ENCODE measurements at regions not wholly inside any gene's neighbourhood (a gene's known extent, or its start where the extent isn't known, plus 50 kb on each side); places are given as distances from the start of the nearest gene placed in this dataset.

GRCh38 chr15:69893863-69894262 is 203.9 kb downstream of the TLE3 start:
- DNase-seq (ENCODE audit: low spot score), result peak; percentile 50

DNA sequence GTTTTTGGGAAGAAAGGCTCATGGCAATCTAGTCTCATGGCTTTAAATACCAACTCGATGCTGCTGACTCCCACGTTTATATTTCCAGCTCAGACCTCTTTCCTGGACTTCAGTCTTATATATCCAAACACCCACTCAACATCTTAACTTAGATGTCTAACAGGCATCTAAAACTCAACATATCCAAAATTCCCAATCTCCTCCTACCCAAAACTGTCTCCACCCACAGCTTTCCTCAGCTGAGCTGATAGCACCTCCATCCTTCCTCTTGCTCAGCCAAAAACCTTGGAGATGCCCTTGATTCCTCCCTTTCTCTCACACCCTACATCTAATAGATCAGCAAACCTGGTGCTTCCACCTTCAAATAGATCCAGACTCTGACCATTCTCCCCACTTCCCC is 202.5 kb downstream of the TLE3 start:
- DNase-seq (ENCODE audit: low spot score), result no peak

DNA sequence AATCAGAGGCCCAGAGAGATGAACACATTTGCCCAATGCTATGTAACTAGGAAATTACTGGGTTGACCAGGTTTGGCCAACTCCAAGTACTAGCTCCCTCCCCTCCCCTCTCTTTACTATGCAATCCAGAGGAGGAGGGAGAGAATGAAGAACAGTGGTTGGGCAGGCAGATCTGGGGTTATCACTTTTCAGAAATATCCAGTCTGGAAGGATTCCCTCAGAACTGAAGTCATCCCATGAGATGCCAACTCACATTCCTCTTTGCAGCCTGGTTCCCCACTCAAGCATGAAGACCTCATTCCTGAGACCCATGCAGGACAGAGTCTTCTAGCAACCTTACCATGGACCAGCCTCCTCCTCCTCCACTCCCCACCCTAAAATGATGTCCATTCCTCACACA is 201.1 kb downstream of the TLE3 start:
- no peak for DNase-seq (ENCODE audit: low spot score)

GRCh38 chr15:69897061-69897460 is 200.7 kb downstream of the TLE3 start:
- no peak for DNase-seq (ENCODE audit: low spot score)

- no peak for DNase-seq (ENCODE audit: low spot score)
Observed at GRCh38 chr15:69897471-69898237, 200.1 kb downstream of the TLE3 start.

DNA sequence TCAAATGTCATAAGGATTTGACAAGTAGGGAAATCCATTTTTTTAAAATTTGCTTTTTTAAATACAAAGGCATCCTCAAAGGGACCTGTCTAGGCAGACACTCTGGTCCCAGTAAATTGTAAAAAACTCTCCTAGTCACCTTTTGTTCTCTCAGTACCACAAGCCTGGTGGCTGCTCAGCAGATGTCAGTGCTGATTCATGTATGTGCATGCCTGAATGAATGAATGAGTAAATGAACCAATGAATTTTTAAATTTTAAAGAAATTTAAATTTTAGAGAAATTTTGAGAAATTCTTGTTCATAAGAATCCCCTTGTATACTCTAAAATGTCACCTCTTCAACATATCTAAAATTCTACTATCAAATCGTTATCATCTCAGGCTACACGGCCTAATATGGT is 199.5 kb downstream of the TLE3 start:
- DNase-seq (ENCODE audit: low spot score), result no peak

- no peak for DNase-seq (ENCODE audit: low spot score)
Observed at GRCh38 chr15:69902414-69903062, 195.2 kb downstream of the TLE3 start.

- no peak for DNase-seq (ENCODE audit: low spot score)
Observed at GRCh38 chr15:69903470-69904469, 193.9 kb downstream of the TLE3 start.

- DNase-seq (ENCODE audit: low spot score), result no peak
Observed at GRCh38 chr15:69906256-69907185, 191.2 kb downstream of the TLE3 start.

GRCh38 chr15:69908060-69908459 is 189.7 kb downstream of the TLE3 start:
- no peak for DNase-seq (ENCODE audit: low spot score)

DNA sequence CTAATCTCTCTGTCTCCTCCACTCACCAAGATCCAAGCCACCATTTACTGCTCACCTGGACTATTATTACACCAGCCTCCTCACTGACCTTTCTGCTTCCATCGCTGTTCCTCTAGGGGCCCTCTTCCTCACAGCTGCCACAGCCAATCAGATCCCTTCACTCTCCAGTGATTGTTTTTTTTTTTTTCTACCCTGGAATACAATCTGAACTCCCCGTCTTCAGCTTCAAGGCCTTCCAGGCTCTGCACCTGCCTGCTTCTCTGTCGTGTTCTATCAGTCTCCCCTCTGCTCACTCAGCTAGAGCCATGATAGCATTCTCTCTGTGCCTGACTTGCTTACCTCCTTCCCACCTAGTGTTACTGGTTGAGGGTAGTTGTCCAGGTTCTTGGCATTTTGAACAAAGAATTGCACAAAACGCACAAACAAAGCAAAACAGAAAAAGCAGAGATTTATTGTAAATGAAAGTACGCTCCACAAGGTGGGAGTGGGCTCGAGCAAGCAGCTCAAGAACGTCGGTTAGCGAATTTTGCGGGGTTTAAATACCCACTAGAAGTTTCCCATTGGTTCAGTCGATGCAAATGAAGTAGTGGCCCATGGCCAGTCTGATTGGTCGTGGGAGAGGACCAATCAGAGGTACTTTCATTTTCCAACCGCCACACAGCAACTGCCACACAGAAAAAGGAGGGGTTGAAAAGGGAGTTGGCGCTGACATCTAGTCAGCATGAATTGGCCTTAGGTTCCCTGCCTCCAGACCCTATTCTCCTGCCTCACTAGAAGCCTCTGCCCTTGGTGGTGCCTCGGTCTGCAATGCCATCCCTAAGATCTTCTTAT is 188.9 kb downstream of the TLE3 start:
- DNase-seq (ENCODE audit: low spot score), result no peak

DNA sequence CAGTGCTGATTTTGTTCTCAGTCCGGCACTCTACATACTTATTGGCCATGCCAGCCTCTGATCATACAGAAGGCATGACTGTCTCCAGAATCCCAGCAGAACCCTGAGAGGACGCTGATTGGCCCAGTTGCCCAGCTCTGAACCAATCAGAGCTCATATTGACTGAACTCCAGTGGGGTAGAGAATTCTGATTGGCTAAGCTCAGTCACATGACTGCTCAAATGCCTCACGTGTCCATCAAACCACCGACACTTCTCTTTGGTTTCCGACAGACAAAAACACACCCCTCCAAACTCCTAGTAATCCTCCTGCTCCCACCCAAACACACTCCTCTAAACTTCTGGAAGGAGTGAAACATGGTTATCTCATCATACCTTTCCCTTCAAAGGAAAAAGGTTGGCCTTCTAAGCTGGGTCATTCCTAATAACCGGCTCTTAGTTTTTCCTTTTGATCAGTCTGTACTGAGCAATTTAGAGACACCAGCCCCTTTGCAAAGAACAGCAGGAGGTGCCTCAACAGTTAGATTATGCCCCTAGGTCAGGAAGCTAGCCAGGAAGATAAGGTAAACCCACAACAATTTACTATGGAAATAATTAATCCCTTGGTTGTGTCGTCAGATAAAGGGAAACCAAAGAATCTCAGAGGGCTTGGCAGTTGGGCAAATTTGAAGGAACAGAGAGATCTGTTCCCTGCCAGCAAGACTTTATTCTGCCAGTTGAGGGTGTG is 187.8 kb downstream of the TLE3 start:
- no peak for DNase-seq (ENCODE audit: low spot score)

- no peak for DNase-seq (ENCODE audit: low spot score)
Observed at GRCh38 chr15:69910514-69910913, 187.2 kb downstream of the TLE3 start.

GRCh38 chr15:69912116-69912515 is 185.6 kb downstream of the TLE3 start:
- DNase-seq (ENCODE audit: low spot score), result no peak

DNA sequence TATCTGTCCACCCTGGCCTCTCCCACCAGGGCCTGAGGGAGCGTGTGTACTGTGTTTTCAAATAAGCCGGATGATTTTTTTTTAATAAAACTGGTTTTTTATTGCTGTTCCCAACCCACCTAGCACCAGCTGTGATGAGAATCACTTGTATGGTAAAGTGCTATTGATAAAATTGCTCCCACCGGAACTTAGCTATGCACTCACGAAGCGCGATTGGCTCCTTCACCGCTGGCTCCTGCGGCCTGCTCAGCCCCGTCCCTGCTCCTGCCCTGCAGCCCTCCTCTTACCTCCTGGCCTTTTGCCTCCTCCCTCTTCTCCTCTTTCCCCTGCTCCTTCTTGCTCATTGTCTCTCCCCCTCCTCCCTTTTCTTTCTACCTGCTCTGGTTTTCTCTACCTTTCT is 183.7 kb downstream of the TLE3 start:
- DNase-seq (ENCODE audit: low spot score), result no peak

GRCh38 chr15:69914960-69915359 is 182.8 kb downstream of the TLE3 start:
- no peak for DNase-seq (ENCODE audit: low spot score)

DNA sequence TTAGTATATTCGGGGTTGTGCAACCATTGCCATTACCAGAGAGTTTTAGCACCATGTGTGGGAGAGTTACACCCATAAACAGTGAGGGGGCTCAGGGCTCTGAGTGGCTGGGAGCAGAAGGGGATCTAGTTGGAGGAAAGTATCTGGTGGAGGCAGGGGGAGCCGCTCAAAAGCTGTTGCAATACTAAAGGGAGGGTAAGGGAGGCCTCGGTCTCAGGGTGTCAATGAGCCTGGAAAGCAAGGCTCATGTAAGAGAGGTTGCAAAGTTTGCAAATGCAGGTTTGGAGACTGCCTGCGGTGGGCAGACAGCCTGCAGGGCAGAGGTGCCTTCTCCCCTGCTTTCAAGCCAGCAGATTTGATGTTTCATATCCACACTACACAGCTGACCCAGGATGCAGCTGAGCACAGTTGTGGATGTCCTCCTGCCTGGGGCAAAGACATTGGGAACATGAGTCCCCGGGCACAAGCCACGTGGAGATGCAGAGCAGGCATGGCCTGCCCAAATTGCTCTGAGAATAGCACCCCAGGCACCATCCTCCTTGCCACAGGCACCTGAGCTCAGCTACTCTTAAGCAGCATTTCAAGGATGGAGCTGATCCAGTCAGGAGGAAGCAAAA is 181.4 kb downstream of the TLE3 start:
- DNase-seq (ENCODE audit: low spot score), result no peak

DNA sequence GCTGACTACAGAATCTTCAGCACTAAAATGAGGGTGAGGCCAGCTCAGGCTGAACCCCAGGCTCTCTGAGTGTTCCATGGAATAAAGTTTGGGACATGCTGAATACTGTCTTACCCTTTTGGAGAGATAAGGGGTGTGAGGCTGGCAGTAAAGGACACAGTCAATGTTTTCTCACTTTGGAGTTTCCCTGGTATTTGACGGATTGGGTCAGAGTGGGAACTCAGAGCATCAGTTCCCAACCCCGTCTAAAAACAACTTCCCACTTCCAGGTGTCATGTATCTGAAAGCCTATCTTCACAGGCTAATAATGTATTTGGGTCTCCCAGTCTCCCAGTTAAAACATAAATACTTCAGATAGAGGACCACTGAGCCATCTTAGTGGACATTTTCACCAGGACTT is 180.7 kb downstream of the TLE3 start:
- no peak for DNase-seq (ENCODE audit: low spot score)

GRCh38 chr15:69919816-69920215 is 177.9 kb downstream of the TLE3 start:
- DNase-seq (ENCODE audit: low spot score), result no peak

Data from ureter (tissue), 1 donor.